SW480 (cell line): ENCODE measurements at regions not wholly inside any gene's neighbourhood (a gene's known extent, or its start where the extent isn't known, plus 50 kb on each side); places are given as distances from the start of the nearest gene placed in this dataset.
"Not testable (repeated sequence)": the region's sequence is repeated elsewhere in the genome, so short reads cannot be mapped to it uniquely, and the experiment has no call there.

ENCODE experiments used
- DNase-seq: peaks from one replicate; pipeline ENCODE4 v3.0.0-alpha.2; 2016; ENCODE audit warnings: low spot score

DNA sequence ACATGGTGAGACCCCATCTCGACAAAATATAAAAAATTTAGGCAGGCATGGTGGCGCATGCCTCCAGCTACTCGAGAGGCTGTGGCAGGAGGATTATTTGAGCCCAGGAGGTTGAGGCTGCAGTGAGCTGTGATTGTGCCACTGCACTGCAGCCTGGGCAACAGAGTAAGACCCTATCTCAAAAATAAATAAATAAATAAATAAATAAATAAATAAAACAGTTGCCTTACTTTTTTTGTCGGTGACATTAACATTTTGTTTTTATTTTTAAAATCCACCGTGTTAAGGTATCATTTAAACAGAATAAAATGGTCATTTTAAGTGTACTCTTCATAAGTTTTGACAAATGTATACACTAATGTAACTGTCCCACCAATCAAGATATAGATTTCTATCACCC, 57.0 kb downstream of the RASL11A start:
- no peak for DNase-seq

DNA sequence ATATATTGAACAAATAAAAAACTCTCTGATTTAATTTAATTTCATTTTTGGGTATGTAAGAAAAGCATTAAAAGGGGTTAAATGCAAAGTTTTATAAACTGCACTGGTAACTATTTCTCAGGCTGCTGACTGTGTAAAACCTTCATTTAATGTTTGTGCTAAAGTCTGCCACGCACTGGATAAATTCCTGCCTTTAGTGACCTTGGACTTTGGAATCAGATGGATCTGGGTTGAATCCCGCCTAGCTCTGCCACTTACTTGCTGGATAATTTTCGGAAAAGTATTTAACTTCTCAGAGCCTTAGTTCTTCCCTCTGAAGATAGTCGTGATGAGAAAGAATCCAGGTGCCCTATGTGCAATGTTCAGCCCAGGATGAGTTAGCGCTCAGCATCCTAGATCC, 58.6 kb downstream of the RASL11A start:
- DNase-seq, result no peak

DNA sequence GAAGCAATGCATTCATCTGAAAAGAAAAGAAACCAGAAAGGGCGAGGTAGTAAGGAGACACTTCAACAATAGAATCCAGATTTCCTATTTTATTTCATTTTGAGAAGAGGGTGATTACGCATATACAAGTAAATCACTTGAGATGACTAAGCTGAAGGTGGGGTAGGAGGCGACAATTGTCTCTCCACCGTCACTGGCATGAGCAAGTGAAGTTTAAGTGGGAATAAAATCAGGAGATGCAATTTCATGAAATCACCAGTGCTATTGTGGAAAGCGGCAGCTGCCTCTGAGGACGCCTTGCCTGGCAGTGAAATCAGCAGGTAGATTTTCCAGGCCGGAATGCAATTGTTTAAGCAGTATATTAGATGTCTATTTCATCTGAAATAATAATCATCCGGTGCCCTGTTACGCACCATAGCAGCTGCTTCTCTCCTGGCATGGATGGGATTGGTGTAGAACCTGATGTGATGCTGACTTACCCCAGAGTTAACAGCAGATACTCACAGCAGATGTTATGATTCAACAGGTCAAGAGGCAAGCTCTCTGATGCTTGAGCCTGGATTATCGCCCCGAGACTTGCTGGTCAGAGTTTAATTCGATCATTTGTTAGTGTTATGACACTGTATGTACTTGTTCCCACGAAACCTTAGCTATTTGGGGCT, 64.3 kb downstream of the RASL11A start:
- no peak for DNase-seq

DNA sequence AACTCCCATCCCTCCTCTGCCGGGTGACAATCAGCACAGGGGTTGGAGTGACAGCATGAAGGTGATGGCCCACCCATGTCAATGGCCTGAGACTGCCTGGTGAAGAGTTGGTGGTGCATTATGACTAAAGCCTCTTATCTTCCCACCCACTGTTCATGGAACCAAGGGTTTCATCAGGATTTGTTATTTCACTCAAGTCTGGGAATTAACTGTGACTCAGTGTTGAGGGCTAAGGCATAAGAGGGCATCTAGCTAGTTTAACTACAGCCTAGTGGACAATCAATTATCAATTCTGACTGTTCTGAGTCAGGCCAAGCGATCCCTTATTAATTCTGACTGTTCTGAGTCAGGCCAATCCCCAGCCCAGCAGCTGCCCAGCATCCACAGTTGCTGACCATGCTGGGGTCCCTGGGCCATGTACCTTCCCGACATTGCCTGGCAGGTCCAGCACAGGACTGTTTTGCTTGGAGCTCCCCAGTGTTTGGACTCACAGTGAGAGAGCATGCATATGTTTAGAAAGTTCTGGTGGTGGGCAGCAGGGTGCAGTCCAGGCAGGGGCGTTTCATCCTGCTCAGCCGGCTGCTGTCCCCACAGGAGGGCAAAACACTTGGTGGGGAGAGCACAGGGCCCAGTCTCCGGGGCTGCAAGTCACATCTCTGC, 65.5 kb downstream of the RASL11A start:
- no peak for DNase-seq

DNA sequence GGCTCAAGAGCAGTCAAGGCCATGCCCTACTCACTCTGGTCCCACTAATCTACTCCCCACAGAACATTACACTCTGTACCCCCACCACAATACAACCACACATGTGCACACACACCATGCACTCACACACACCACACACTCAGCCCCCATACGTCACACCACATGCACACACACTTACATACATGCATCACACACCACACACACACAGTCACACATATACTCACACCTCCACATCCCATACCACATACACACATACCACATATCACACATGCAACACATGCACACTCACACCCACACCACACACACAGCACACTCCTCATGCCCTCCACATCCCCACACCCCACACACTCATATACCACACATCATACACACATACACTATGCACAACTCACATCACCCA, 67.6 kb downstream of the RASL11A start:
- no peak for DNase-seq

DNA sequence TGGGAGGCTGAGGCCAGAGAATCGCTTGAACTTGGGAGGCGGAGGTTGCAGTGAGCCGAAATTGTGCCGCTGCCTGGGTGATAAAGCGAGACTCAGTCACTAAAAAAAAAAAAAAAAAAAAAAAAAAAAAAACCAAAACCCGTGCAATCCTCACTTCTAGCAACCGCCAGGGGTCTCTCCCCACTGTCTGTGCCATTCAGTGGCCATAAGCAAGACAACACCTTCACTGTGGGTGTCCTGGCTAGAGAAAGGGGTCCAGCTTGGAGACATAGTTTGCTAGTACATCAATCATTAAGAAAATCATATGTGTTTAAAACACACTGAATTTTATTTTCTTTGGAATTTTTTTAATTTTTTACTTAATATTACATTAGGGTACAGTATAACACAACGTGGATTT, 68.2 kb downstream of the RASL11A start:
- DNase-seq, result no peak

DNA sequence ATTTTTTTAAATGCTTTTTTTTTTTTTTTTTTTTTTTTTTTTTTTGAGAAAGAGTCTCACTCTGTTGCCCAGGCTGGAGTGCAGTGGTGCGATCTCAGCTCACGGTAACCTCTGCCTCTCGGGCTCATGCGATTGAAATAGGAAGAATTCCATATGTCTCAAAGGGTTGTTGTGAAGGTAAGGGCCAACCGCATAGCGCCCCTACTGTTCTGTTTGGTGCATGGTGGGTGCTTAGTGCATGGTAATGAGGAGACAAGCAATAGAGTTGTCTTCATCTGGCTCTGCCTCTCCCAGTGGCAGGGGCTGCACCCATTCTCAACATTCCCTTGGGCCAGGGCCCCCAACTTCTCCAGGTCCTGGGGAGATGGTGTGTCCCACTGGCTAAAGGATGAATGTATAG, 68.7 kb downstream of the RASL11A start:
- DNase-seq, result peak; percentile 75

DNA sequence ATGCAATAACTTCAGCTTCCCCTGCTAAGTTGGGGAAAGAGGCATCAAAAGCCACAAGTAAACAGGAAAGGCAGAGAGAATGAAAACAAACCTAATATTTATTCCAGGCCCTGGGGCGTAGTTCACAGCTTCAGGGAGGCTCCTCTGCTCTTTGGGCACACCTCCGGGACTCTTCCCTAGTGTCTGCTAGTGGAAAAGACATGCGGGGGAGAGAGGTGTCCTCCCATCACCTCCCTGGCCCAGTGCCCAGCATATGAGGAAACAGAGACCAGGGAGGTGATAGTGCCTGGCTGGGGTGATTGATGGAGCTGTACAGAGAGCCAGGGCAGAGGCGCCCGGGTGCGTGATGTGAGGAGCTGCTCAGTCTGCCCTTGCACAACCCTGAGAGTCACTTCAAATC, 71.0 kb downstream of the RASL11A start:
- DNase-seq, result no peak

DNA sequence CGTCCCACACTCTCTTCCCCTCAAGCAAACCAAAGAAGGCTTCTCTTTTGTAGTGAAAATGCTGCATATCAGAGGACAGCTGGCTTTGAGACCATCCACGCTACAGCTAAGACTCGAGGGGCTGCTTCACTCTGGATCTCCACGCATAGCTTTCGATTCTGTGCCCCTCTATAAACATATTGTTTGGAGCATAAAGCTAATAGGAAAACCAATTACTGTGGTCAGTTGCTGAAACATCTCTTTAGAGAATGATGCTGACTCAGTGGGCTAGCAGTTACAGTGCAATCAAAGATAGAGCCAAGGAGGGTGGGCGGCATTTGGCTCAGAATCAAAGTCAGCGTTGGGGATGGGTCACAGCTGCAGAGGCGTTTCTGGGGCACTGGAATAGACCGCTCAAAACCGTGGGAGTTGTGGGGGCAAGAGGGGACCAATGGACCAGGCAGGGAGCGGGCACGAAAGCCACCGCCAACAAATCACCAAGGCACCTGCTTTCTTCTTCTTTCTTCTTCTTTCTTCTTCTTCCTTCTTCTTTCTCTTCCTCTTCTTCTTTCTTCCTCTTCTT, 76.7 kb downstream of the RASL11A start:
- no peak for DNase-seq

DNA sequence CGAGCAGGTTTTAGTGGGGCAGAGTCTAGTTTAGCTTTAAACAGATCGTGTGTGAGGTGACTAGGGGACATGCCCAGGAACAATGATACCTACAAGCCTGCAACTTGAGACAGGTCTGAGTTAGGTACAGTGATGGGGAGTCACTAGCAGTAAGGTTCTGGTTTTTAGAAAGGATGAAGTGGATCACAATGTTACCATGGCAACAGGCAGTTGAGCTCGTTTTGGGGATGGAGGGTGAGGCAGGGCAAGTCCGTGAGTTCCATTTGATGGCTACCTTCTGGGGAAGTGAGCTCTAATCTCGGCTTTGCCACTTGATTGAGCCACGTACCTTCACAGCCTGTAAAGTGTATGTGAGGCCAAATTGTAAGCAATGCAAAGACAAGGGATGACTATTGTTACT, 76.0 kb upstream of the GTF3A start:
- DNase-seq, result no peak

DNA sequence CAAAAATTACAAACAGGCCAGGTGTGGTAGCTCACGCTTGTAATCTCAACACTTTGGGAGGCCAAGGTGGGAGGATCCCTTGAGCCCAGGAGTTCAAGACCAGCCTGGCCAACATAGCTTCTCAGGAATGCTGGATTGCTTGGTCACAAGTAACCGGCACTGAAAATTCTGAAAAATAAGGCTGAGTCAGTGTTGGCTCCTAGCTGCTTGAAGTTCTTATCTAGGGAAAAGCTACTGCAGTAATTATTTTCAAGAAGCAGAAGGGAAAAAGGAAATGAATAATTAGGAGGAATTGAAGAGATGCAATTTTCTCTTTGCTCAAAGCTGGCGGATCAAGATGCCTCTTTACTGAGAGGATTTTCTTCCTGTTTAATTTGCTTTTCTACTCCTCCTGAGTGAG, 75.0 kb upstream of the GTF3A start:
- no peak for DNase-seq

DNA sequence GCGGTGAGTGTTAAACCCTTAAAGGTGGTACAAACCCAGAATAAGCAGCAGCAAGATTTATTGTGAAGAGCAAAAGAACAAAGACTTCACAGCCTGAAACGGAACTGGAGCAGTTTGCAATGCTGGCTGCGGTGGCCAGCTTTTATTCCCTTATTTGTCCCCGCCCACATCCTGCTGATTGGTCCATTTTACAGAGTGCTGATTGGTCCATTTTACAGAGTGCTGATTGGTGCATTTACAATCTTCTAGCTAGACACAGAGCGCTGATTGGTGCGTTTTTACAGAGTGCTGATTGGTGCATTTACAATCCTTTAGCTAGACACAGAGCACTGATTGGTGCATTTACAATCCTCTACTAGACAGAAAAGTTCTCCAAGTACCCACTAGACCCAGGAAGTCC, 73.6 kb upstream of the GTF3A start:
- not testable (repeated sequence) for DNase-seq

DNA sequence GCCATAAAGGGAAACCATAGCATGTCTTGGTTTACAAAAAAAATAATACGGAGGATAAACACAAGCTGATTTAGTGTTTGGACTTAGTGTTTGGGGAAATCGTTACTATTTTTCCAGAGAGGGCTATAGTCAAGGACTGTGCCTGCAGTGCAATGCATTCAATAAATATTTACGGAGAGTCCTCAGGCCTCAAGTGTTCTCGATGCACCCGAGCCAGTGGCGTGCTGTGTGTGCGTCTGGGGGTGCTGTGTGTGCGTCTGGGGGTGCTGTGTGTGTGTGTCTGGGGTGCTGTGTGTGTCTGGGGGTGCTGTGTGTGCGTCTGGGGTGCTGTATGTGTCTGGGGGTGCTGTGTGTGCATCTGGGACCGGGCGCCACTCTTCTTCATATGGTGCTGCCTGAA, 71.7 kb upstream of the GTF3A start:
- DNase-seq, result no peak

DNA sequence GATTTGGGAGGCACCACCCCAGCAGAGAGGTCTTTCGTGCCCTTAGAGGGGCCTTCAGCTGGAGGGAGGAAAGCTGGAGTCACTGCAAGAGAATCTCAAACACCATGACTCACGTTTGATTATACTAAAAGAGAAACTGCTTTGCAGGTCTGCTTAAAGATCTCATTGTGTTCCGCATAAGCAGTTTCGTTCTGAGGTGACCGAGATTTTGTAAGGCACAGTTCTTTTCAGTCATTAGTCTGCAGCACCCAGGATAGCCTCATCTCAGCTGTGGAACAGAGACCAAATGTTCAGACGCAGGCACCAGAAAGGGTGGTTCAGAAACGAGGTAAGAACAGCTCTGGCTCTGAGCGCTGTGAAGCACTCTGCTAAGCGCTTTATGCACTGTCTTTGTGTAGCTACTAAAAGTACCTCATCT, 71.2 kb upstream of the GTF3A start:
- DNase-seq, result peak; percentile 32

DNA sequence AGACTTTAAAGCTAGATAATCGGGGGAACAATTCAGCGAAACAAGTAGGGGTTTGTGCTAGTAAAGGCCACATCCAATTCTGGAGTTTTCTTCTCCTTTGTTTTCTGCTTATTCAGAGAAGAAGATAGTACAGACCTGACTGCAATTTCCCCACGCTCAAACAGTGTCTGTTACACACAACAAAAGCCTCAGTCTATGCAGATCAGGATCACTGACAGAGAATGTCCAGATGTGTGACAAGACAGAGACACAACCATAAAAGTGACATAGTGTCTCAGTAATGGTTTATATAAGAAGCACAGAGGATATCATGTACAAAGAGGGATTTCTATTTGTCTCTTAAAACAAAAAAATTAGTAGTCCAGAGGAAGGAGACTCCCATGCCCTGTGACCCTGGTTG, 70.7 kb upstream of the GTF3A start:
- DNase-seq, result no peak

DNA sequence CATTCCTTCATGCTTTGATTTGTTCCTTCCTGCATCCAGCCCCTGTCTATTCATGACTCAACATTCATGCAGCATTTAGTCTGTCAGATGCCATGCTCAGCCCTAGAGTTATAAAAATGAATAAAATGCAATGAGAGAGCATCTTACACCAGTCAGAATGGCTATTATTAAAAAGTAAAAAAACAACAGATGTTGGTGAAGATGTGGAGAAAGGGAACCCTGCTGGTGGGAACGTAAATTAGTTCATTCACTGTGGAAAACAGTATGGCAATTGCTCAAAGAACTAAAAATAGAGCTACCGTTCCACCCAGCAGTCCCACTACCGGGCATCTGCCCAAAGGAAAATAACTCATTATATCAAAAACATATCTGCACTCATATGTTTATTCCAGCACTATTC, 70.0 kb upstream of the GTF3A start:
- DNase-seq, result no peak

DNA sequence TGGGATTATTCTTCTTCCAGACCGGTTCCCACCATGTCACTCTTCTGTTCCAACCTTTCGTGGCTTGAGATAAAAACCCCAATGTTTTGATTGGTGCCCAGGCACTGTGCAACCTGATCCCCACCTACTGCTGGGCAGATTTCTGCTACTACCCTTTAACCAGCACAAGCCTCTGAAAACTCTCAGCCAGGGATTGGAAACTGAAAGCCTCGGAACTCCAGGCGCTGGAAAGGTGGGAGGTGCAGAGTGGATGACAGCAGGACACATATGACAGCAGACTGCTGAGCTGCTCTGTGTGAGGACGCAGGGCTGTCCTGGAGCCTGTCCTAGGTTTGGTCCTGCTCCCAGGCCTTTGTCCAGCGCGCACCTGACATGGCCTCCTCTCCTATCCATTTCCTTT, 68.5 kb upstream of the GTF3A start:
- peak; percentile 19 for DNase-seq

DNA sequence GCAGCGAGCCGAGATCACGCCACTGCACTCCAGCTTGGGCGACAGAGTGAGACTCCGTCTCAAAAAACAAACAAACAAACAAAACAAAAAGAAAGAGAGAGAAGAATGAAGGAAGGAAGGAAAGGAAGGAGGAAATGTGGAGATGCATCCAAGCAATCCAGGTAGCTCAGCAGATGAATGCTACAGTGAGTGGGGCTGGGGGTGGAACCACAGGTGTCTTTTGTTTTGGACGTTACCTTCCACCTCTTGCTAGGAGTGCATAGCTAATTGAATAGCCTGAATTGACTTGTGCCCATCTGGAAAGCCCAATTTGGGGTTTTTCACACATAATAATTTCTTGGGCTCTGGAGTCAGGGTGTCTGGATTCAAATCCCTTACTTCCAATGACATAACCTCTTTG, 66.0 kb upstream of the GTF3A start:
- DNase-seq, result no peak

DNA sequence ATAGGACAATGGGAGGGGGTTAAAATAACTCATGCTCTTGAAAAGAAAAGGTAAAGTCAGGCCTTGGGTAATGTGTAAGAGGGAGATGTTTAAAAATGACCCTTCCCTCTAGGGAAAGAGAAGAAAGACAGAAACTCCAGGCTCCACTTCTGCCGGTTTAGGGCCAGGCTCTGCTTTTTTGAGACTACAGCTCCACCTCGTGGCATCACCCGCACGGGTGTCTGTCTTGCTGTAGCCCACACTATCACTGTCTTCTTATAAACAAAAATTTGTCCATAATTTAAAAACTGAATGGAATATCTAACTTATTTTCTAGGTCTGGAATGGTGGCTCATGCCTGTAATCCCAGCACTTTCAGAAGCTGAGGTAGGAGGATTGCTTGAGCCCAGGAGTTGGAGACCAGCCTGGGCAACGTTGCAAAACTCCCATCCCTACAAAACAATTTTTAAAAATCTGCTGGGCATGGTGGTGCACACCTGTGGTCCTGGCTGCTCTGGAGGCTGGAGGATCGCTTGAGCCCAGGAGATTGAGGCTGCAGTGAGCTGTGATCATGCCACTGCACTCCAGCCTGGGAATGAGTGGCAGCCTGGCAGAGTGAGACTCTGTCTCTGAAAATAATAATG, 65.1 kb upstream of the GTF3A start:
- peak; percentile 59 for DNase-seq

DNA sequence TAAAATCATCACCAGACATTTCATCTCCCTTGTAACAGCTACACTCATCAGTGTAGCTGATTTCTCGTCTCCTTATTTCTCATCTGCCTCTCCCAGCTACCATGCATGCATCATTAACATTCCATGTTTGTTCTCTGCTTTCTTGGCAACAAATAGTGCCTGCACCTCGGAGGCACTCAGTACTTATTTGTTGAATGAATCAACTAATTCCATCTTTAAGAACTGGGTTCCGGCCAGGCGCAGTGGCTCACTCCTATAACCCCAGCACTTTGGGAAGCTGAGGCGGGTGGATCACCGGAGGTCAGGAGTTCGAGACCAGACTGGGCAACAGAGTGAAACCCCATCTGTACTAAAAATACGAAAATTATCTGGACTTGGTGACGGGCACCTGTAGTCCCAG, 63.9 kb upstream of the GTF3A start:
- DNase-seq, result no peak

DNA sequence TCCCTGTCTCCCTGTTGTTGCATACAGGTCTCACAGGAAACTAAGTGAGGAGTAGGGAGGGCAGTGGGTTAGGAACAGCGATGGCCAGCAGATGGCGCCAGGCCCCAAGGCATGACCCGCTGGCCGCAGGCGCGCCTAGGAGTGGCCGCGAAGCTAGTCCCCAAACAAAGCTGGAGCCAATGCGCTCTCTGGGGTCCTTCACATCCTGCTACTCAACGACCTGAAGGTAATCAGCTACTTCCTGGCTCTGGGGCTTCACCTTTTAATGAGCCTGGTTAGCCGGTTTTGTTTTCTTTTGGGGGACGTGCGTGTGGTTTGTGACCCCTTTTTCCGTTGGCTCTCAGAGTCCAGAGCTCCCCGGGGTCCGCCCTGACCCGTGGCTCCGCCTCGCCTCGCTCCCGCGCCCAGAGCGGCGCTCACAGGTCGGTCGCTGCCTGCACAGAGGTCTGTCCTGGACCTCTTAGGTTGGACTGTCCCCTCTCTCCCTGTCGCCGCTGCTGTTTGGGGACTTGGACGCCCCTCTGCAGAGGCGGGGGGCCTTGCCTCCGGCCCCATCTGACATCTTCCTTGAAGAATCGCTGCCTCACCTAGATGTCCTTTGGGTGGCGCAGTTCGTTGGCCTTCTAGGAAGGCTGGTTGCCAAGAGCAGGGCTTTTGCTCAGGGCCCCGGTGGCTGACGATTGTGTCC, 62.2 kb upstream of the GTF3A start:
- DNase-seq, result peak; percentile 87

DNA sequence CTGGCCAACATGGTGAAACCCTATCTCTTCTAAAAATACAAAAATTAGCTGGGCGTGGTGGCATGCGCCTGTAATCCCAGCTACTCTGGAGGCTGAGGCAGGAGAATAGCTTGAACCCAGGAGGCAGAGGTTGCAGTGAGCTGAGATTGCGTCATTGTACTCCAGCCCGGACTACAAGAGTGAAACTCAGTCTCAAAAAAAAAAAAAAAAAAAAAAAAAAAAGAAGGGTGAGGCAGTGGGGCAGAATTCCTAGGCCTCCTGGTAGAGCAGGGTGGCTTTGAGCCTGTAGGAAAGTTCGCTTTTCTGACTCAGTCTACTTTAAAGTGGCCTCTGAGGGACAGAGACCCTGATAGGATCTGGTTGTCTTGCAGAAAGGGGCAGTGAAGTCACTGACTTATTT, 60.8 kb upstream of the GTF3A start:
- DNase-seq, result not testable (repeated sequence)

DNA sequence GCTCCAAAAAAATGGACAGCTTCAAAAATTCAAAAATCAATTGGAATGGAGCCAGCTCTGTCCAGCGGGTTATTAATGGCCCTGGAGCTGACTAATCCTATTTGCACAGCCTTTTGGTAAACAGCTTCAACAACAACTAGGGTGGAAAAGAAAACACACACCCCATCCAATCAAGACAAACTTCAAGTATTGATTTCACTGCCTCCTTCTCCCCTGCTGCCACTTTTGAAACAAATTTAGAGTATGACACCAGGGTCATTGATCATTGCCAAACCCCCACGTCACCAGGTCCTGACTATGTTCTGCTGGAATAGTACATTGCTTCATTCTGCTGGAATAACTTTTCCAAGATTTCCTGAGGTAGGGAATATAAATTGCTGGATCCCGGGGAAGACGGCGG, 56.8 kb upstream of the GTF3A start:
- DNase-seq, result no peak
